ENCODE measurements at regions not wholly inside any gene's neighbourhood (a gene's known extent, or its start where the extent isn't known, plus 50 kb on each side); places are given as distances from the start of the nearest gene placed in this dataset.

- TF ChIP-seq POLR2A (IDR thresholded peaks at IDR 0.05) = no peak
- no peak for TF ChIP-seq CTCF (IDR thresholded peaks at IDR 0.05)
- no peak for TF ChIP-seq POLR2AphosphoS5 (IDR thresholded peaks at IDR 0.05)
Observed at GRCh38 chr7:25860275-25861163, 291.5 kb upstream of the NFE2L3 start.

Data from breast epithelium (tissue), 3 donors.